Kidney epithelial cell (primary cell): ENCODE measurements at regions not wholly inside any gene's neighbourhood (a gene's known extent, or its start where the extent isn't known, plus 50 kb on each side); places are given as distances from the start of the nearest gene placed in this dataset.

Experiments used
- DNase-seq: peaks from one replicate; pipeline ENCODE4 v3.0.0-alpha.2; 2010; ENCODE audit warnings: low read depth
- H3K27me3 ChIP-seq: 2 replicates; pipeline ENCODE4 v1.6.0; 2011; ENCODE audit warnings: low read length; ENCODE audit not compliant: control insufficient read depth, insufficient read depth
- H3K36me3 ChIP-seq: 2 replicates; pipeline ENCODE4 v1.5.1; 2011; ENCODE audit warnings: low read length; ENCODE audit not compliant: control insufficient read depth, insufficient read depth
- H3K4me3 ChIP-seq: 2 replicates; pipeline ENCODE4 v1.5.1; 2011; ENCODE audit warnings: low read depth, mild to moderate bottlenecking, control low read depth, low read length
- CTCF ChIP-seq: IDR thresholded peaks from 2 replicates; pipeline ENCODE4 v1.5.1; 2011; ENCODE audit warnings: mild to moderate bottlenecking, moderate library complexity, low read length, control low read depth, inconsistent platforms; ENCODE audit not compliant: insufficient read depth, poor library complexity, severe bottlenecking

GRCh38 chr6:144768551-144769075 lies 483.5 kb downstream of the UTRN start:
- no peaks in the 10 kb centered on the region for H3K27me3 ChIP-seq
- no peak for DNase-seq
- no peaks in the 10 kb centered on the region for H3K36me3 ChIP-seq
- no peak for TF ChIP-seq CTCF
- no peak overlapping the region for H3K4me3 ChIP-seq

DNA sequence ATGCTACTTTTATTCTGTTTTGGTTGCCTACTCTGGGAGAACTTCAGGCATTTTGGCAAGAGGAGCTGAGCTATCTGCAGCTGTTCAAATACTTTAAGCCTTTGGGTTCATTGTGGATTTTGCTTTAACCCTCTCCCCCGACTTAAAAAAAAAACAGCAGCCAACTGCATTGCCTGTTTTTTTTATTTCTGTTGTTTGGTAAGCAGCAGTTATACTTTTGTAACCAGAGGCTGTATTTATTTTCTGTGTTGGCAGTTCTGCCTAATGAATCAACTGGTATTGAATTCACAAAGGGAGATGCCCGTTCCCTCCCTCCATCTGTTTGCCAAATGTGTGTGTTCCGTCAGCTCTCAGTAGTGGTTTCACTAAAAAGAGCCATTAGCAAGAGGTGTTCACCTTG lies 484.0 kb downstream of the UTRN start:
- H3K27me3 ChIP-seq = no peaks in the 10 kb centered on the region
- H3K4me3 ChIP-seq = no peak overlapping the region
- no peaks in the 10 kb centered on the region for H3K36me3 ChIP-seq
- no peak for TF ChIP-seq CTCF
- no peak for DNase-seq

- no peak for DNase-seq
- no peaks in the 10 kb centered on the region for H3K36me3 ChIP-seq
- H3K4me3 ChIP-seq = no peak overlapping the region
These were observed 491.1 kb downstream of the UTRN start for GRCh38 chr6:144776031-144776819.

GRCh38 chr6:144777249-144777648 lies 492.1 kb downstream of the UTRN start:
- Histone ChIP-seq H3K36me3 (no peaks in the 10 kb centered on the region), H3K4me3 (no peak overlapping the region), H3K27me3 (no peaks in the 10 kb centered on the region)
- no peak for TF ChIP-seq CTCF
- no peak for DNase-seq

More at GRCh38 chr6:144776031-144776819, 491.1 kb downstream of the UTRN start:
- TF ChIP-seq CTCF = no peak
- no peaks in the 10 kb centered on the region for H3K27me3 ChIP-seq

- no peak for DNase-seq
- Histone ChIP-seq H3K4me3 (no peak overlapping the region), H3K27me3 (no peaks in the 10 kb centered on the region), H3K36me3 (no peaks in the 10 kb centered on the region)
- no peak for TF ChIP-seq CTCF
These were observed 492.9 kb downstream of the UTRN start for GRCh38 chr6:144778056-144778455.
